GM18499 (cell line): ENCODE measurements at regions not wholly inside any gene's neighbourhood (a gene's known extent, or its start where the extent isn't known, plus 50 kb on each side); places are given as distances from the start of the nearest gene placed in this dataset.

Experiments
- ATAC-seq: cut with Tn5 transposase; IDR thresholded peaks from one replicate; pipeline ENCODE4 v1.9.1; 2021; ENCODE audit warnings: moderate number of reproducible peaks; ENCODE audit not compliant: insufficient read depth, unreplicated experiment

GRCh38 chr14:62213516-62213915, 451.3 kb downstream of the SNAPC1 start:
- no peak for ATAC-seq

DNA sequence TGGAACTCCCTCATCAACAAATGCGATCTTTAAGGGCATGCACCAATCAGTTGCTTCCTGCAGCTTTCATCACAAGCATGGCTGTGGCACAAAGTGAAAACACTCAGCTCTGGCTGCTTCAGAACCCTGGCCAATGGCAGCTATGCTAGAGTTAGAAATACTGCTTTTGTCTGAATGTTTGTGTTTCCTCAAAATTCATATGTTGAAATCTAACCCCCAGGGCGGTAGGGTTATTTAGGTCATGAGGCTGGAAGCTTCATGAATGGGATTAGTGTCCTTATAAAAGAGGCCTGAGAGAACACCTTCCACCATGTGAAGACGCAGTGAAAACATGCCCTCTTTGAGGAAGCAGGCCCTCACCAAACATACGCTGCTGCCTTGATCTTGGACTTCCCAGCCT, 453.9 kb downstream of the SNAPC1 start:
- no peak for ATAC-seq

GRCh38 chr14:62234849-62235248, 472.6 kb downstream of the SNAPC1 start:
- ATAC-seq, result no peak

DNA sequence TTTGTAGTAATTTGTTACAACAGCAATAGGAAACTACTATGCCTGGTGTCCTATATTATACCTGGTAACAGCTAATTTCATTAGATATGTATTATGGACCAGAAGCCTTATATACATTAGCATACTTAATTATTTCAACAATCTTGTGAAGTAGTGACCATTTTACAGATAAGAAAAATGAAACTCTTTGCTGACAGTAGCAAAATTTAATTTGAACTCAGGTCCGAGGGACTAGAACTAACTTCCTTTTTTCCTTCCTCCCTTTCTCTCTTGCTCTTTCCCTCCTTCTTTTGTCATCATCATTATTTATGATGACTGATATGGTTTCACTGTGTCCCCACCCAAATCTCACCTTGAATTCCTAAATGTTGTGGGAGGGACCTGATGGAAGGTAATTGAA, 482.0 kb downstream of the SNAPC1 start:
- no peak for ATAC-seq

GRCh38 chr14:62247266-62247665, 485.0 kb downstream of the SNAPC1 start:
- ATAC-seq, result no peak

DNA sequence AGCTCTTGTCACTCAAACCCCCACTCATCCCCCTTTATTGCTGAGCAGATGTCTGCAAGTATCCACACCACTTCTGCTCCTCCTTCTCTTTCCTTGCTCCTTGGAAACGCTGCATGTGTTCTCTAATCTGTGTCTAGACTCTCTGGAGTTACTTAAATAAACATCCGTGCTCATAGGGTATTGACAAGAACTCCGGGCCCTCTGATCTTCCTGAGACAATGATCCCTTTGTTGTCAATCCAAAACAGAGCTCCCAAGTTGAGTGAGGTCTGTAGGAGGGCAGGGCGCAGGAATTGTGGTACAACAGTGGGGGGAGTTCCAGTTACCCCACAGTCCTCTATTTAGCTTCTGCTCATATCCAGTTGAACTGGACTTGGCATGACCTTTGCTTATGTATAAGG, 489.0 kb downstream of the SNAPC1 start:
- ATAC-seq, result no peak

DNA sequence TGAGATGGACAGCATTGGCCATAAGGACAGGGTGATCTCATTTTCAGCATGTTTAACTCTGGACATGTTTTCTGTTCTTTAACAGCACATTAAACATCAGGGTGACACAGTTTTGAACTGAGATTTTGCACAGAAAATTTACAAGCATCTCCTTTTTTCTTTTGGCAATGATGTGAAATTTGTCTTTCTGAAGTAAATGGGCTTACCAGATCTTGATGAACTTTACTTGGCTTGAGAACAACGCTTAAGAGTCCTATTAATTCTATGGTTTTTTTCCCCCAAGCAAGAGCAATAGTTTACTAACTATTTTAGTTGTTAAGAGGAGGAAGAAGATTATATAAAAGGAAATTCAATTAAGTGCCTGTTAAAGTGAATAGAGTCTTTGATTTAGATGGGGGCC, 491.0 kb downstream of the SNAPC1 start:
- no peak for ATAC-seq

- ATAC-seq, result no peak
These were observed 491.7 kb downstream of the SNAPC1 start for GRCh38 chr14:62253911-62254310.

DNA sequence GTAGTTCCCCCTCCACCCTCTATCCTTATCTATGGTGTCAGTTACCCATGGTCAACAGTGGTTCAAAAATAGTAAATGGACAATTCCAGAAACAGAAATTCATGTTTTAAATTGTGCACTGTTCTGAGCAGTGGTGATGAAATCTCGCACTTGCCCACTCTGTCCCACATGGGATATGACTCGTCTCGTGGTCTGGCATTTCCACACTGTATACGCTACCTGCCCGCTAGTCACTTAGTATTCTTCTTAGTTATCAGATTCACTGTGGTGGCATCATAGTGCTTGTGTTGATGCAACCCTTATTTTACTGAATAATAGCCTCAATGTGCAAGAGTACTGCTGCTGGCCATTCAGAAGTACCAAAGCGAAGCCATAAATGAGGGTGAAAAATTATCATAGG, 507.0 kb downstream of the SNAPC1 start:
- no peak for ATAC-seq

DNA sequence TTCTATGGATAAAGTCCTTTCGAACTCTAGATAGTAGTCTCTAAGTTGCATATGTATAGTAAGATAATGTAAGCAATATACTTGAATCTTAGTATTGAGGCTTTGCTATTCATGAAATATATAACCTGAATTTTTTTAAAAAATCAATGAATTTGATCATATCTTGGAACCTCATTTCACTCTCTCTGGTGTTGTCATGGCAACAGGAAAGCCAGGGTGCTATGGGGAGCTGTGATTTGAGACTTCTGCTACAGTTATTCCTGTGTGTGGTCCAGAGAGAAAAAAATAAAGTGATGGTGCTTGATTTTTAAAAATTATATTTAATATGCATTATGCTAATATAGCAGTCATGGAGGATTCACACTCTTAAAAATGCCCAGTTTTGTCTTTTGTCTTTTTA, 508.0 kb downstream of the SNAPC1 start:
- ATAC-seq, result no peak

- no peak for ATAC-seq
These were observed 518.1 kb downstream of the SNAPC1 start for GRCh38 chr14:62280366-62280765.

GRCh38 chr14:62283837-62284236, 521.6 kb downstream of the SNAPC1 start:
- ATAC-seq, result no peak

DNA sequence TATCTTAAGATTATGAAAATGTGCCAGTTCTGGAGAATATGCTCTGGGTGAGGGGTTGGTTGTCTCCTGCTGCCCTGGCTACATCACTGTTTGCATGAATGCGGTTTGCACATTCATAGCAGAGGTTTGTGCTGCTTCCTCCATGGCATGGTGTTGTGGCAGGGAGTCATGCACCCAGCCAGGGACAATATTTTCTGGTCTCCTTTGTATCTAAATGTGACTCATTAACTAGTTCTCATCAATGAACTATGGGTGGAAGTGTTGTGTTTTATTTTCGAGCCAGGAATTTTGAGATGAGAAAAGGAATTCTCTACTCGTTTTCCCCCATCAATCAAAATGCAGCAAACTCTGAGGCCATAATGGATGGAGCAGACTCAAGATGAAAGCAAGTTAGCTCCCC, 527.3 kb downstream of the SNAPC1 start:
- no peak for ATAC-seq

- no peak for ATAC-seq
These were observed 538.9 kb downstream of the SNAPC1 start for GRCh38 chr14:62301080-62301479.

DNA sequence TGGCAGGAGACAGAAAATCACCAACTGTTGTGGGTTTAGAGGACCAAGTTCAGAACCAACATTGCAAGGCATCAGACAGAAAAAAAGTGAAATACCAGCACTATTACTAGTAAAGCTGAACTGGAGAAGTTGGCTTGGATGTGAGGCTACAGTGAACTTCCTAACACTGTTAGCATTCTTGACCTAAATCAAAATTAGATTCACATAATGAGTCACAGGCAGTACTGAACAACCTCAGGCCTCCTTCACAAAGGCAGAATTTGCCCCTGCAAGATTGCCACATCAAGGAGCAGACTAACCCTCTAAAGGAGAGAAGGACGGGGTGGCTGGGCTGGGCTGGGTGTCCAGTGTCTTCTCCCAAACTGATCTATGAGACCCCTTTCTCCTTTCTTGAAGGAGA, 539.7 kb downstream of the SNAPC1 start:
- no peak for ATAC-seq

DNA sequence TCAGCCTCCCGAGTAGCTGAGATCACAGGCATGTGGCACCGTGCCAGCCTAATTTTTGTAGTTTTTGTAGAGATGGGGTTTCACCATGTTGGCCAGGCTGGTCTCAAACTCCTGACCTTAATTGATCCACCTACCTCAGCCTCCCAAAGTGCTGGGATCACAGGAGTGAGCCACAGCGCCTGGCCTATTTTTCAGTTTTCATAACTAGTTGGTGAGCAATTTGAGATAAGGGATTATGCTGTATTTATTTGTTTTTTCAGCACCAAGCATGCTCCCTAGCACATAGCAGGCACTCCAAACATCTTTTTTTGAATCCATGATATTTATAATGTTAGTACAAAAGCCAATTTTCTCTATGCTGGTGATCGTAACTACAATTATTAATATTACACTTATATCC, 541.2 kb downstream of the SNAPC1 start:
- no peak for ATAC-seq

GRCh38 chr14:62304257-62304656, 542.0 kb downstream of the SNAPC1 start:
- ATAC-seq, result no peak

DNA sequence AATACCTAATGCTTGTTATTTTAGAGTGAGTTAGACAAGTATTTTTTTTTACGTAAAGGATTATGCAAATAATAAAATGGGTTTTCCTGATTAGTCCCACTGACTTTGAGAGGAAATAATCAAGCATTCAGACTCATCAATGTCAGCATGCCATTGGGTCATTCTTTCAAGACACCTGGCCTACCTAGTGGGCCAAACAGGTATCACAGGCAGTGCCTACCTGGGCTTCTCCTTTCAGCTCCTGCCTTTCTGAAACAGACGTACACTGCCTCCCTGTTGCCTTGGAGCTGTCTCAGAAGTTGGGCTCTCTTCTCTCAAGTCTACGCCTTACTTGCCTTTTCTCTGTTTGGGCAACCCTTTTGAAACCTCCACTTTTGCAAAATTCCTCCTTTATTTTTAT, 545.6 kb downstream of the SNAPC1 start:
- no peak for ATAC-seq

GRCh38 chr14:62308316-62308715, 546.1 kb downstream of the SNAPC1 start:
- no peak for ATAC-seq

- no peak for ATAC-seq
These were observed 546.7 kb downstream of the SNAPC1 start for GRCh38 chr14:62308891-62309290.

DNA sequence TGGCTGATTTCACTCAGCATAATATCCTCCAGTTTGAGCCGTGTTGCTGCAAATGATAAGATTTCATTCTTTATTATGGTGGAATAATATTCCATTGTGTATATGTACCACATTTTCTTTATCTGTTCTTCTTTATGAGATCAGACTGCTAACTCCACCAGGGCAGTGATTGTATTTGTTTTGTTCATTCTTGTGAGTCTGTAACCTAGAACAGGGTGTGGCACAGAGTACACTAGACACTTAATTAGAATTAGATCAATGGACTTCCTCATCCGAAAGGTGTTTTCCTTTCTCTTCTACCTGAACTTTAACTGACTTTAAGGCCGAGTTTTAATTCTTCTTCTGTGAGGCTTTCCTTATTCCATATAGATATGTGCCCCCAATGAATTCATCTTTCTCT, 551.0 kb downstream of the SNAPC1 start:
- no peak for ATAC-seq

- no peak for ATAC-seq
These were observed 552.0 kb downstream of the SNAPC1 start for GRCh38 chr14:62314221-62314620.

DNA sequence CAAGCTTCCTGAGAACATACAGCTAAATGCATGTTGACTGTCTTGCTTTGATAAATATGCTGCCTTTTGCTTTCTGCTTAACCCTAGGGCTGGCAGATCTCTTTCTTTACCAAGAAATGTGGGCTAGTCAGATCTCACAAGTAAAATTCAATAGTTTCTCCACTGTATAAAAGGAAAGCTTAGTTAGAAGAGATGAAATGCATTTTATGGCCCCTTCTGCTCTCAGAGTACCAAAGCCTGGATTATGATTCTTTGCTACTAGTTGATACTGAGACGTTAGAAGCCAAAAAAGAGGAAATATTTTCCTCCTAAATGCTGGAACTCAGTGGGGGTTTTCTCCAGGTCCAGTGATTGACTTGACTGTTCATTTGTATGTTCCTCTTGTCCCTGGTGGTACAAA, 552.7 kb downstream of the SNAPC1 start:
- ATAC-seq, result no peak
